Nephron (organoid): ENCODE measurements at regions not wholly inside any gene's neighbourhood (a gene's known extent, or its start where the extent isn't known, plus 50 kb on each side); places are given as distances from the start of the nearest gene placed in this dataset.
"Not testable (repeated sequence)": the region's sequence is repeated elsewhere in the genome, so short reads cannot be mapped to it uniquely, and the experiment has no call there.

Experiments
- H3K27ac Mint-ChIP-seq, 3 experiments: 2 replicates each; pipeline ENCODE4 v1.8.0; 2020; ENCODE audit warnings: mixed read lengths in 3 of 3, mild to moderate bottlenecking in 2 of 3, moderate library complexity in 1 of 3
- H3K27me3 Mint-ChIP-seq: 2 replicates; pipeline ENCODE4 v1.8.0; 2021; ENCODE audit warnings: low read depth, mild to moderate bottlenecking, moderate library complexity, mixed read lengths
- H3K36me3 Mint-ChIP-seq: 2 replicates; pipeline ENCODE4 v1.8.0; 2020; ENCODE audit warnings: low read depth, mixed read lengths
- H3K4me1 Mint-ChIP-seq: 2 replicates; pipeline ENCODE4 v1.8.0; 2020; ENCODE audit warnings: mixed read lengths
- H3K4me3 Mint-ChIP-seq, 3 experiments: 2 replicates each; pipeline ENCODE4 v1.8.0; 2020; ENCODE audit warnings: mild to moderate bottlenecking in 3 of 3, mixed read lengths in 3 of 3, moderate library complexity in 2 of 3
- H3K9me3 Mint-ChIP-seq: 2 replicates; pipeline ENCODE4 v1.8.0; 2020; ENCODE audit warnings: mixed read lengths
- TF ChIP-seq, protein P1 (sequence below), 3 experiments: fragments of 200-600 bp; sonication (generic); IDR thresholded peaks; one replicate each; pipeline ENCODE4 v1.5.0; 2021; ENCODE audit warnings: antibody characterized with exemption in 3 of 3; ENCODE audit not compliant: unreplicated experiment in 3 of 3

DNA sequence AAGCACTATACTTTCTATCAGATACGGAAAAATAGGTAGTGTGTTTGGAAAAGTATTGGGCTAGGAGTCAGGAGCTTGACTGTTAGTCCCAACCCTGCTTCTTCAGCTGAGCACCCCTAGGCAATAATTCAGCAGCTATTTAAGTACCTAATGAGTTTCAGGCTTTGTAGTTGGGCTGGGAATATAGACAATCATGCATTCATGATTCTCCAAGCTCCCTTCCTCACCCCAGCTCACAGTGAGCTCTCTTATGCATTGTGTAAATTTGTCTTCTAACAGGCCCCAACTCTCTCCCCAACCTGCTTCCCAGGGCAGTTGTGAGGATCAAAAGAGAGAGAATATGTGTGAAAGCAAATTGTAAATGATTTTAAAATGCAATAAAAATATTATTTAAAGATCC is 201.2 kb downstream of the MSX2 start:
- Mint-ChIP-seq H3K36me3 (no peaks in the 10 kb centered on the region), H3K4me1 (no peaks in the 10 kb centered on the region), H3K27ac (no peak overlapping the region), H3K4me3 (no peak overlapping the region), H3K27me3 (peaks cover 9% of the 10 kb centered on the region), H3K9me3 (no peaks in the 10 kb centered on the region)
- TF ChIP-seq, protein P1, sequence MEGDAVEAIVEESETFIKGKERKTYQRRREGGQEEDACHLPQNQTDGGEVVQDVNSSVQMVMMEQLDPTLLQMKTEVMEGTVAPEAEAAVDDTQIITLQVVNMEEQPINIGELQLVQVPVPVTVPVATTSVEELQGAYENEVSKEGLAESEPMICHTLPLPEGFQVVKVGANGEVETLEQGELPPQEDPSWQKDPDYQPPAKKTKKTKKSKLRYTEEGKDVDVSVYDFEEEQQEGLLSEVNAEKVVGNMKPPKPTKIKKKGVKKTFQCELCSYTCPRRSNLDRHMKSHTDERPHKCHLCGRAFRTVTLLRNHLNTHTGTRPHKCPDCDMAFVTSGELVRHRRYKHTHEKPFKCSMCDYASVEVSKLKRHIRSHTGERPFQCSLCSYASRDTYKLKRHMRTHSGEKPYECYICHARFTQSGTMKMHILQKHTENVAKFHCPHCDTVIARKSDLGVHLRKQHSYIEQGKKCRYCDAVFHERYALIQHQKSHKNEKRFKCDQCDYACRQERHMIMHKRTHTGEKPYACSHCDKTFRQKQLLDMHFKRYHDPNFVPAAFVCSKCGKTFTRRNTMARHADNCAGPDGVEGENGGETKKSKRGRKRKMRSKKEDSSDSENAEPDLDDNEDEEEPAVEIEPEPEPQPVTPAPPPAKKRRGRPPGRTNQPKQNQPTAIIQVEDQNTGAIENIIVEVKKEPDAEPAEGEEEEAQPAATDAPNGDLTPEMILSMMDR (IDR thresholded peaks at IDR 0.05; ENCODE audit: unreplicated experiment in 3 of 3) = no peak

DNA sequence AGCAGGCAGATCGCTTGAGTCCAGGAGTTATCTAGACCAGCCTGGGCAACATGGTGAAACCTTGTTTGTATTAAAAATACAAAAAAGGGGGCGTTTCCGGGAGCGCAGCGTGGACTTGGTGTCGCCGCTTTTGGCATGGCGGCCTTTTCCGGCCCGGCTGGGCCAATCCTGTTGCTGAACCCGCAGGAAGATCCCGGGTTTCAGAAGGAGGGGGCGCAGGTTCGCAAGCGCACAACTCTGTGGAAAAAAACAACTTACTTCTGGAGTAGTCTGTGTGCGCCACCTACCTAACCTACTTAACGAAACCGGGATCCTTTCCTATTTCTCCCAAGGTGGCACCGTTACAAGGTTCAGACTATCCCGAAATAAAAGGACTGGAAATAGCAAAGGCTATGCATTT is 198.6 kb downstream of the MSX2 start:
- Mint-ChIP-seq H3K27ac (no peak overlapping the region), H3K4me1 (no peaks in the 10 kb centered on the region), H3K27me3 (peaks cover 12% of the 10 kb centered on the region)

DNA sequence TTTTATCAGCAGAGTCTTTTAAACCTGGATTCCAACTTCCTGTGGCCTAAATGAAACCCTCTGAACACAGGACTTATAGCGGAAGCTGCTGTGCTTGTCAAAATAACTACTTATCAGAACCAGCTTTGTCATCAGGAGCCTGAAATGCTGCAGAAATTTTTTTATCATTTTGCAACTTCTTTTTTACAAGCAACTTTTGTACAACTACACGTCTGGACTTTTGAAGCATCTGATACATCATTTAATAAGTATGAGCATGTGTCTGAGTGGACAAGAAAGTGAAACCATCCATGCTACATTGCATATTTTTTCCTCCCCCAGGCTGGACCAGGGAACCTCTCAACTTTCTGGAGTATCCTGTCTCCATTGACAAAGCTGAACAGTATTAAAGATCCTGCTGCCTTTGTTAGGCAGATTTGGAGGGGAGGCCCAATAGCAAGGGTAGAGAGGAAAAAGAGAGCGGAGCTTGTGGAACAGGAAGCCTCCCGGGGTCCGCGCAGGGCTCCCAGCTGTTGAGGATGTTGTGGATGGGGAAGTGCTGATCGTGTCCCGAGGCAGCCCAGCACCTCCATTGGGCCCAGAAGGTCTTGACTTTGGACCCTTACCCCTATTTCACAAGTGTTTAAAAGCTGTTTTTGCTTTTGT is 196.6 kb downstream of the MSX2 start:
- peaks cover 12% of the 10 kb centered on the region for H3K27me3 Mint-ChIP-seq
- H3K4me1 Mint-ChIP-seq = no peaks in the 10 kb centered on the region
- no peak overlapping the region for H3K4me3 Mint-ChIP-seq
- TF ChIP-seq, protein P1 (IDR thresholded peaks at IDR 0.05; ENCODE audit: unreplicated experiment in 3 of 3) = no peak
- H3K27ac Mint-ChIP-seq = peak overlapping the region in 1 of 3 experiments; percentile 75
- no peaks in the 10 kb centered on the region for H3K36me3 Mint-ChIP-seq
- H3K9me3 Mint-ChIP-seq = no peaks in the 10 kb centered on the region

More for the DNA sequence above, 198.6 kb downstream of the MSX2 start:
- TF ChIP-seq, protein P1 (IDR thresholded peaks at IDR 0.05; ENCODE audit: unreplicated experiment in 3 of 3) = no peak
- Mint-ChIP-seq H3K36me3 (no peaks in the 10 kb centered on the region), H3K4me3 (no peak overlapping the region), H3K9me3 (no peaks in the 10 kb centered on the region)

DNA sequence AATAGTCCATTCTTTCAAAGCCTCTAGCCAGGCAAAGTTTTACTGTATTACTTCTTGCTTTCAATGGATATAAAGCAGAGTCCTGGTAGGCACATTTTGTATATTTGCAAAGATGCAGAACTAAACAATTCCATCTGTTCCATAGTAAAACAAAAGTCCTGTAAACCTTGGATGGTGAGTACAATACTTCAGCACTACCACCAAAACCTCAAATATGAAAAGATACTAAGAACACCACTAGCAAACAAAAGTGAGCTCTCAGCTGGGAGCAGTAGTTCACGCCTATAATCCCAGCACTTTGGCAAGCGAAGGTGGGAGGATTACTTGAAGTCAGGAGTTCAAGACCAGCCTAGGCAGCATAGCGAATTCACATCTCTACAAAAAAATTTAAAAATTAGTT is 195.0 kb downstream of the MSX2 start:
- H3K27me3 Mint-ChIP-seq = peaks cover 12% of the 10 kb centered on the region
- TF ChIP-seq, protein P1 (IDR thresholded peaks at IDR 0.05; ENCODE audit: unreplicated experiment in 3 of 3) = no peak
- H3K4me1 Mint-ChIP-seq = no peaks in the 10 kb centered on the region

DNA sequence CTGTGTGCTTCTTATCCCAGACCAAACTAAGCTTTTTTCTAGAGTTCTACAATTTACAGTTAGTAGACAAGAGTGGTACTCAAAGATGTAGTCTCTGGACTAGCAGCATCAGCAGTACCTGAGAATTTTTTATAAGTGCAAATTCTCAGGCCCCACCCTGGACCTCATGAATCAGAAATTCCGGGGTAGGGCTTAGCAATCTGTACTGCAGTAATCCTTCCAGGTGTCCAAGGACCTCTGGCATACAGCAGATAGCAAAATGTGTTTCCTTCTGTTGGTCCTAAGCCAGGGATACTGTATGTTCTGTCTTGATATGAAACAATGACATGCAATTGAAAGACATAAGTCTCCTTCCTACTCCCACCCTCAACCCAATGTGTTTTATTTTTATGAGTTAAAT is 194.3 kb downstream of the MSX2 start:
- Mint-ChIP-seq H3K27me3 (peaks cover 12% of the 10 kb centered on the region), H3K4me1 (no peaks in the 10 kb centered on the region), H3K36me3 (no peaks in the 10 kb centered on the region), H3K9me3 (no peaks in the 10 kb centered on the region), H3K27ac (no peak overlapping the region), H3K4me3 (no peak overlapping the region)
- TF ChIP-seq, protein P1 (IDR thresholded peaks at IDR 0.05; ENCODE audit: unreplicated experiment in 3 of 3) = no peak

More for the DNA sequence above, 195.0 kb downstream of the MSX2 start:
- H3K36me3 Mint-ChIP-seq = no peaks in the 10 kb centered on the region
- H3K27ac Mint-ChIP-seq = no peak overlapping the region
- H3K4me3 Mint-ChIP-seq = no peak overlapping the region
- no peaks in the 10 kb centered on the region for H3K9me3 Mint-ChIP-seq

DNA sequence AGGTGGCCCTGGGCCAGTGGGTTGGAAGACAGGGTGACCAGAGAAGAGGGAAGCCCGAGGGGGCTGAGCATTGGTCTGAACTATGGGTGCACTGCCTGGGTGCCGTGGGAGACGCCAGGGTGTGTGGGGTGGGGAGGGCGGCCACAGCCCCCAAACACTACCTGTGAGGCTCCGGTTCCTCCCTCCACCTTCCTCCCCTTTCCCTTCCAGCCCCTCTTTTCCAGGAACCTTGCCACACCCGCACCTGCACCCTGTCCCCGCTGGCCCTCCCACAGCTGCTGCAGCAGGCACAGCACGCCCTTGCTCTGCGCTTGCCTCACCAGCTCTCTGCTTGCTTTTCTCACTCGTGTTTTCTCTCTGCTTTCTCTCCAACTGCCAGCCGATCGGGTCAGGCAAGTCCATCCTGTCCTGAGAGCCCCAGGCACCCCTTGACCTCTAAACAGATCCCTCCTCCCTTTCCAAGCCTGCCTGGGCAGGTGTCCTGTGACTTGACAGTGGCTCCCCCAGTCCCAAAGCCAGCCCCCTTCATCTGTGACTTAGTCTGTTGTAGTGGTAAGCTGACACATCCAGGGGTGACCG is 193.7 kb downstream of the MSX2 start:
- Mint-ChIP-seq H3K4me1 (no peaks in the 10 kb centered on the region), H3K36me3 (no peaks in the 10 kb centered on the region), H3K9me3 (no peaks in the 10 kb centered on the region), H3K27ac (no peak overlapping the region), H3K27me3 (peaks cover 12% of the 10 kb centered on the region), H3K4me3 (no peak overlapping the region)
- TF ChIP-seq, protein P1 (IDR thresholded peaks at IDR 0.05; ENCODE audit: unreplicated experiment in 3 of 3) = no peak

DNA sequence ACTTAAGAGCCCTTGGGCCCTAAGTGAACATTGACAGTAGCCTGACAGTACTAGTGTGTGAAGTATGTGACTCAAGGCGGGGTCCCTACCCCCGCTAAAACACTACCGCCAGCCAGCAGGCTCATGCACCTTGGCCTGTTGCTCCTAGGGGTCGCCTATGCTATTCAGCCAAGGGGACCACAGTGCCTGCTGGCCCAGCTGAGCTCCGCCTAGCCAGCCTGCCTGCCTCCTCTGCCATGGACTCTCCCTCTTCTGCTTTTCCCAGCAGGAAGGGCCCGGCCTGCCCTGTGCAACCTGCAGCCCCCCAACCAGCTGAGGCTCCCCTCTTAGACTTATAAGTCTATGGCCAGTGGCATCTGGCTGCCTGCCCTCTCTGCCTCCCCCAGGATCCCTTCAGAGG is 193.1 kb downstream of the MSX2 start:
- H3K27me3 Mint-ChIP-seq, H3K4me3 Mint-ChIP-seq, H3K27ac Mint-ChIP-seq, H3K36me3 Mint-ChIP-seq, H3K4me1 Mint-ChIP-seq, H3K9me3 Mint-ChIP-seq: not testable (repeated sequence)

DNA sequence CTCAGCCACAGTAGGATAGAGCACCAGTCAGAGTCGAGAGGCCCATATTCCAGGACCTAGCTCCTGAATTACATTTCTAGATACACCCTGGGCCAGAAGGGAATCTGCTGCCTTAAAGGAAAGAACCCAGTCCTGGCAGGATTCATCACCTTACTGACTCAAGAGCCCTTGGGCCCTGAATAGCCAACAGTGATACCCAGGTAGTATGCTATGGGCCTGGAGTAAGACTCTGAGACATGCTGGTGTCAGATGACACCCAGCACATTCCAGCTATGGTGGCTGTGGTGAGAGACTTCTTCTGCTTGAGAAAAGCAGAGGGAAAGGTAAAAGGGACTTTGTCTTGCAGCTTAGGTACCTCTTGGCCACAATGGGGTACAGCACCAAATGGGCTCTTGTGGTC is 192.5 kb downstream of the MSX2 start:
- H3K27ac Mint-ChIP-seq, H3K4me3 Mint-ChIP-seq, H3K9me3 Mint-ChIP-seq, H3K4me1 Mint-ChIP-seq, H3K36me3 Mint-ChIP-seq: not testable (repeated sequence)
- H3K27me3 Mint-ChIP-seq = peaks cover 11% of the 10 kb centered on the region
